IMR-90 (cell line): ENCODE measurements at regions not wholly inside any gene's neighbourhood (a gene's known extent, or its start where the extent isn't known, plus 50 kb on each side); places are given as distances from the start of the nearest gene placed in this dataset.

Source experiments
- ATAC-seq: fragments of 200-7000 bp; cut with Tn5 transposase; 2 replicates; pipeline ENCODE4 v1.9.1; 2020; ENCODE audit warnings: low read depth, mild to moderate bottlenecking, moderate library complexity
- BruUV-seq: library from RNA; stranded (reverse); fragments of 400-500 nt; replicated peaks from 2 replicates; lab custom pipeline; 2021; lab: Mats Ljungman, UMichigan
- CTCF ChIA-PET: fragments of 300-600 bp; formaldehyde crosslinking; extraction: SDS; loops from one replicate; lab custom pipeline; 2021; ENCODE audit warnings: antibody characterized with exemption; lab: Yijun Ruan, JAX
- POLR2A ChIA-PET: fragments of 300-600 bp; sonication (Branson Sonifier 250); formaldehyde crosslinking; loops from one replicate; lab custom pipeline; 2022; ENCODE audit warnings: antibody characterized with exemption; ENCODE audit not compliant: unreplicated experiment; lab: Charles Lee
- DNase-seq: peaks from one replicate; pipeline ENCODE4 v3.0.0; 2013
- H2AFZ ChIP-seq: replicated peaks from 2 replicates; pipeline ENCODE3; 2013; ENCODE audit warnings: low read length, mild to moderate bottlenecking; ENCODE audit not compliant: poor library complexity
- H2AK5ac ChIP-seq: 2 replicates; pipeline ENCODE4 v1.6.1; 2013; ENCODE audit warnings: low read depth, low read length, inconsistent platforms
- H2AK9ac ChIP-seq: replicated peaks from 2 replicates; pipeline ENCODE3; 2013; ENCODE audit warnings: mild to moderate bottlenecking, low read depth, low read length, moderate library complexity; ENCODE audit not compliant: poor library complexity
- H2BK120ac ChIP-seq: 2 replicates; pipeline ENCODE4 v1.6.1; 2013; ENCODE audit warnings: low read depth, low read length, inconsistent platforms
- H2BK15ac ChIP-seq: 3 replicates; pipeline ENCODE4 v1.6.1; 2013; ENCODE audit warnings: low read depth, low read length, inconsistent platforms
- H2BK20ac ChIP-seq: 2 replicates; pipeline ENCODE4 v1.6.1; 2013; ENCODE audit warnings: low read depth, mild to moderate bottlenecking, inconsistent platforms, low read length, moderate library complexity
- H2BK5ac ChIP-seq: 2 replicates; pipeline ENCODE4 v1.6.1; 2013; ENCODE audit warnings: mild to moderate bottlenecking, low read depth, low read length, inconsistent platforms; ENCODE audit not compliant: poor library complexity, severe bottlenecking
- H3K14ac ChIP-seq: replicated peaks from 2 replicates; pipeline ENCODE4 v1.6.1; 2013; ENCODE audit warnings: low read depth, low read length, inconsistent platforms
- H3K18ac ChIP-seq: 2 replicates; pipeline ENCODE4 v1.6.1; 2013; ENCODE audit warnings: low read depth, low read length, control low read depth
- H3K23ac ChIP-seq: 2 replicates; pipeline ENCODE4 v1.6.1; 2013; ENCODE audit warnings: low read depth, low read length, inconsistent platforms
- H3K27ac ChIP-seq: 2 replicates; pipeline ENCODE4 v1.5.1; 2013; ENCODE audit warnings: mild to moderate bottlenecking, control low read depth, low read length; ENCODE audit not compliant: insufficient read depth
- H3K27me3 ChIP-seq: 2 replicates; pipeline ENCODE4 v1.6.1; 2013; ENCODE audit warnings: low read length; ENCODE audit not compliant: control insufficient read depth, insufficient read depth
- H3K36me3 ChIP-seq: 2 replicates; pipeline ENCODE4 v1.6.1; 2013; ENCODE audit warnings: low read length, mixed read lengths; ENCODE audit not compliant: control insufficient read depth, insufficient read depth
- H3K4ac ChIP-seq: 2 replicates; pipeline ENCODE4 v1.6.1; 2013; ENCODE audit warnings: low read depth, low read length, inconsistent platforms
- H3K4me1 ChIP-seq: 2 replicates; pipeline ENCODE4 v1.6.1; 2013; ENCODE audit warnings: low read length, mixed read lengths; ENCODE audit not compliant: control insufficient read depth, insufficient read depth
- H3K4me2 ChIP-seq: 2 replicates; pipeline ENCODE4 v1.6.1; 2013; ENCODE audit warnings: low read depth, mild to moderate bottlenecking, control low read depth, low read length, moderate library complexity
- H3K4me3 ChIP-seq: 2 replicates; pipeline ENCODE4 v1.5.1; 2013; ENCODE audit warnings: low read depth, mild to moderate bottlenecking, control low read depth, low read length, moderate library complexity; ENCODE audit not compliant: insufficient read depth
- H3K56ac ChIP-seq: 2 replicates; pipeline ENCODE4 v1.6.1; 2013; ENCODE audit warnings: low read length, inconsistent platforms; ENCODE audit not compliant: insufficient read depth; ENCODE audit errors: extremely low read depth
- H3K79me1 ChIP-seq, 2 experiments: 2 replicates each; pipeline ENCODE4 v1.6.1; 2013; ENCODE audit warnings: low read length in 2 of 2, inconsistent platforms in 1 of 2, low read depth in 1 of 2
- H3K9ac ChIP-seq: 2 replicates; pipeline ENCODE4 v1.6.1; 2013; ENCODE audit warnings: low read depth, low read length, control low read depth
- H3K9me1 ChIP-seq: 2 replicates; pipeline ENCODE4 v1.6.1; 2013; ENCODE audit warnings: low read length, inconsistent platforms; ENCODE audit not compliant: insufficient read depth
- H3K9me3 ChIP-seq: 2 replicates; pipeline ENCODE4 v1.6.1; 2013; ENCODE audit warnings: low read length; ENCODE audit not compliant: control insufficient read depth, insufficient read depth
- H4K20me1 ChIP-seq: 2 replicates; pipeline ENCODE4 v1.6.1; 2013; ENCODE audit warnings: low read length, inconsistent platforms; ENCODE audit not compliant: insufficient read depth
- H4K5ac ChIP-seq: 2 replicates; pipeline ENCODE4 v1.6.1; 2013; ENCODE audit warnings: mild to moderate bottlenecking, low read depth, low read length, control low read depth
- H4K8ac ChIP-seq, 2 experiments: 2 replicates each; pipeline ENCODE4 v1.6.1; 2013; ENCODE audit warnings: low read depth in 2 of 2, low read length in 2 of 2, control low read depth in 1 of 2, inconsistent platforms in 1 of 2
- H4K91ac ChIP-seq: 2 replicates; pipeline ENCODE4 v1.6.1; 2013; ENCODE audit warnings: low read depth, low read length, inconsistent platforms; ENCODE audit not compliant: insufficient read depth
- BHLHE40 ChIP-seq: fragments of 150-350 bp; IDR thresholded peaks from 2 replicates; pipeline ENCODE4 v1.6.1; 2016; ENCODE audit warnings: mild to moderate bottlenecking, low read depth, low read length
- CHD1 ChIP-seq: IDR thresholded peaks from 2 replicates; pipeline ENCODE4 v1.6.1; 2012; ENCODE audit warnings: low read depth, low read length, improper control_type of control experiment
- FOS ChIP-seq: fragments of 150-350 bp; IDR thresholded peaks from 2 replicates; pipeline ENCODE4 v1.6.1; 2016; ENCODE audit warnings: low read depth, low read length
- MAFK ChIP-seq: IDR thresholded peaks from 2 replicates; pipeline ENCODE4 v1.6.1; 2012; ENCODE audit warnings: low read depth, low read length, improper control_type of control experiment
- MAZ ChIP-seq: IDR thresholded peaks from 2 replicates; pipeline ENCODE4 v1.6.1; 2012; ENCODE audit warnings: low read depth, mild to moderate bottlenecking, low read length, improper control_type of control experiment, moderate library complexity, borderline replicate concordance
- MXI1 ChIP-seq: IDR thresholded peaks from 2 replicates; pipeline ENCODE4 v1.6.1; 2012; ENCODE audit warnings: low read depth, mild to moderate bottlenecking, low read length, moderate library complexity, borderline replicate concordance
- NFE2L2 ChIP-seq: fragments of 150-350 bp; IDR thresholded peaks from 2 replicates; pipeline ENCODE4 v1.6.1; 2016; ENCODE audit warnings: low read depth, mild to moderate bottlenecking, low read length
- POLR2A ChIP-seq: IDR thresholded peaks from 2 replicates; pipeline ENCODE4 v1.6.1; 2012; ENCODE audit warnings: mild to moderate bottlenecking, low read depth, low read length
- RAD21 ChIP-seq: IDR thresholded peaks from 2 replicates; pipeline ENCODE4 v1.6.1; 2012; ENCODE audit warnings: low read length, improper control_type of control experiment
- RCOR1 ChIP-seq: IDR thresholded peaks from 2 replicates; pipeline ENCODE4 v1.6.1; 2012; ENCODE audit warnings: mild to moderate bottlenecking, low read length, improper control_type of control experiment; ENCODE audit not compliant: insufficient replicate concordance
- USF2 ChIP-seq: fragments of 150-350 bp; IDR thresholded peaks from 2 replicates; pipeline ENCODE4 v1.6.1; 2017; ENCODE audit warnings: mild to moderate bottlenecking, antibody characterized with exemption, low read length, low read depth
- WGBS, 2 experiments: methylation state at CpG; one replicate each; pipeline versions ENCODE4 v1.1.5 to v1.1.7; 2013; ENCODE audit warnings: missing lambda C conversion rate in 2 of 2; ENCODE audit not compliant: insufficient read length in 1 of 2; ENCODE audit errors: extremely low coverage in 2 of 2; 5-methylcytosine and 5-hydroxymethylcytosine counted together
- dilution Hi-C: fragments of 300-500 bp; cut with HindIII; formaldehyde crosslinking; loops from one replicate; pipeline ENCODE4 v1.14.3; 2018; ENCODE audit warnings: low sequenced_read_pairs; ENCODE audit not compliant: unreplicated experiment
- in situ Hi-C: fragments of 300-500 bp; cut with MboI; formaldehyde crosslinking; loops from 3 replicates; pipeline ENCODE4 v1.14.3; 2019; ENCODE audit warnings: low sequenced_read_pairs, inconsistent platforms, mixed read lengths
- intact Hi-C: fragments of 100-400 bp; cut with micrococcal nuclease; formaldehyde crosslinking; loops from 2 replicates; pipeline ENCODE4 v1.10.0; 2022
- TF ChIP-seq, protein P1 (sequence below): fragments of 150-350 bp; IDR thresholded peaks from 2 replicates; pipeline ENCODE4 v1.6.1; 2016; ENCODE audit warnings: low read depth, mild to moderate bottlenecking, low read length, moderate library complexity, borderline replicate concordance
- TF ChIP-seq, protein P2 (sequence below): conservative IDR thresholded peaks from 2 replicates; pipeline ENCODE4 v1.5.1; 2012; ENCODE audit warnings: mild to moderate bottlenecking, low read depth, low read length, improper control_type of control experiment

- Histone ChIP-seq H3K9ac (no peak overlapping the region), H4K91ac (no peak overlapping the region), H3K9me1 (no peaks in the 10 kb centered on the region), H2BK20ac (no peak overlapping the region), H3K27me3 (no peaks in the 10 kb centered on the region), H3K9me3 (no peaks in the 10 kb centered on the region; the same call in 1 of the 2 replicates), H4K8ac (no peak overlapping the region), H3K4me3 (no peak overlapping the region), H3K4ac (no peak overlapping the region), H2BK120ac (no peak overlapping the region), H3K18ac (no peak overlapping the region), H2AK9ac (no peak overlapping the region), H3K27ac (no peak overlapping the region), H2BK15ac (no peak overlapping the region), H3K56ac (no peak overlapping the region), H3K36me3 (no peaks in the 10 kb centered on the region), H3K4me2 (no peak overlapping the region), H2BK5ac (no peak overlapping the region), H2AK5ac (no peak overlapping the region), H3K4me1 (peaks cover under 1% of the 10 kb centered on the region; the same call in 1 of the 2 replicates), H3K14ac (no peak overlapping the region), H3K79me1 (no peaks in the 10 kb centered on the region), H4K5ac (no peak overlapping the region), H3K23ac (no peak overlapping the region), H2AFZ (no peak overlapping the region), H4K20me1 (no peaks in the 10 kb centered on the region)
- dilution Hi-C loops = no loop called here
- POLR2A ChIA-PET = no interaction called here
- BruUV-seq = no TSS peak
- intact Hi-C loops = no loop called here
- DNase-seq (no peak), ATAC-seq (no peak)
- TF ChIP-seq POLR2A (no peak), RAD21 (no peak), MAFK (no peak), USF2 (no peak), RCOR1 (no peak), CHD1 (no peak), FOS (no peak), MAZ (no peak), BHLHE40 (no peak), NFE2L2 (no peak), MXI1 (no peak)
- TF ChIP-seq, protein P1, sequence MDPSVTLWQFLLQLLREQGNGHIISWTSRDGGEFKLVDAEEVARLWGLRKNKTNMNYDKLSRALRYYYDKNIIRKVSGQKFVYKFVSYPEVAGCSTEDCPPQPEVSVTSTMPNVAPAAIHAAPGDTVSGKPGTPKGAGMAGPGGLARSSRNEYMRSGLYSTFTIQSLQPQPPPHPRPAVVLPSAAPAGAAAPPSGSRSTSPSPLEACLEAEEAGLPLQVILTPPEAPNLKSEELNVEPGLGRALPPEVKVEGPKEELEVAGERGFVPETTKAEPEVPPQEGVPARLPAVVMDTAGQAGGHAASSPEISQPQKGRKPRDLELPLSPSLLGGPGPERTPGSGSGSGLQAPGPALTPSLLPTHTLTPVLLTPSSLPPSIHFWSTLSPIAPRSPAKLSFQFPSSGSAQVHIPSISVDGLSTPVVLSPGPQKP = no peak
- TF ChIP-seq, protein P2, sequence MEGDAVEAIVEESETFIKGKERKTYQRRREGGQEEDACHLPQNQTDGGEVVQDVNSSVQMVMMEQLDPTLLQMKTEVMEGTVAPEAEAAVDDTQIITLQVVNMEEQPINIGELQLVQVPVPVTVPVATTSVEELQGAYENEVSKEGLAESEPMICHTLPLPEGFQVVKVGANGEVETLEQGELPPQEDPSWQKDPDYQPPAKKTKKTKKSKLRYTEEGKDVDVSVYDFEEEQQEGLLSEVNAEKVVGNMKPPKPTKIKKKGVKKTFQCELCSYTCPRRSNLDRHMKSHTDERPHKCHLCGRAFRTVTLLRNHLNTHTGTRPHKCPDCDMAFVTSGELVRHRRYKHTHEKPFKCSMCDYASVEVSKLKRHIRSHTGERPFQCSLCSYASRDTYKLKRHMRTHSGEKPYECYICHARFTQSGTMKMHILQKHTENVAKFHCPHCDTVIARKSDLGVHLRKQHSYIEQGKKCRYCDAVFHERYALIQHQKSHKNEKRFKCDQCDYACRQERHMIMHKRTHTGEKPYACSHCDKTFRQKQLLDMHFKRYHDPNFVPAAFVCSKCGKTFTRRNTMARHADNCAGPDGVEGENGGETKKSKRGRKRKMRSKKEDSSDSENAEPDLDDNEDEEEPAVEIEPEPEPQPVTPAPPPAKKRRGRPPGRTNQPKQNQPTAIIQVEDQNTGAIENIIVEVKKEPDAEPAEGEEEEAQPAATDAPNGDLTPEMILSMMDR = no peak
- CTCF ChIA-PET = interaction anchor here (0.7 kb wide), 1 partner anchor 422 kb away, joined by 4 read pairs; no protein-coding TSS in a partner anchor
- in situ Hi-C loops = no loop called here
- WGBS, 2 experiments = 79% methylated on average over 3 of the region's 3 CpGs; no CpG with 5 or more reads in 1 of the 2 experiments
These were observed 259.1 kb upstream of the XYLT1 start for GRCh38 chr16:17729820-17730219.
